ENCODE measurements at regions not wholly inside any gene's neighbourhood (a gene's known extent, or its start where the extent isn't known, plus 50 kb on each side); places are given as distances from the start of the nearest gene placed in this dataset.

GRCh38 chr7:148484486-148484885 is 106.1 kb upstream of the C7orf33 start:
- BruUV-seq (replicated peaks) = no TSS peak
- in situ Hi-C loops (cut with MboI) = loop anchor here (25.0 kb wide), 1 partner anchor 222 kb away; no protein-coding TSS in a partner anchor
- no peak for FAIRE-seq

More at GRCh38 chr7:148484486-148484885, 106.1 kb upstream of the C7orf33 start:
- ATAC-seq = no peak
- no peaks in the 10 kb centered on the region for H3K36me3 ChIP-seq (ENCODE audit: control insufficient read depth in 2 of 2, insufficient read depth in 2 of 2, low read length in 1 of 2)
- no peaks in the 10 kb centered on the region for H3K4me1 ChIP-seq (ENCODE audit: control insufficient read depth, insufficient read depth, low read length)
- no peaks in the 10 kb centered on the region for H3K9me3 ChIP-seq (replicated peaks; ENCODE audit: control insufficient read depth, insufficient read depth, low read length)
- CTCF ChIA-PET = no interaction called here
- no peaks in the 10 kb centered on the region for H4K20me1 ChIP-seq (ENCODE audit: control insufficient read depth, insufficient read depth)
- no peak for TF ChIP-seq ETV6 (conservative IDR thresholded peaks at IDR 0.05 in 1 of 2, IDR thresholded peaks at IDR 0.05 in 1 of 2; ENCODE audit: borderline replicate concordance in 1 of 2, low read depth in 1 of 2)
- TF ChIP-seq PAX5 (IDR thresholded peaks at IDR 0.05; ENCODE audit: borderline replicate concordance, low read depth, low read length) = no peak
- TF ChIP-seq ZNF384 (IDR thresholded peaks at IDR 0.05; ENCODE audit: borderline replicate concordance, low read depth, low read length) = no peak
- no peak for TF ChIP-seq MEF2B (IDR thresholded peaks at IDR 0.05; ENCODE audit: partially characterized antibody, poor library complexity, severe bottlenecking)
- TF ChIP-seq ZBTB11 (CRISPR knock-in tag; IDR thresholded peaks at IDR 0.05) = no peak
- no peak for TF ChIP-seq ZNF622 (IDR thresholded peaks at IDR 0.05)
- no peak for TF ChIP-seq HDAC6 (IDR thresholded peaks at IDR 0.05; ENCODE audit: unreplicated experiment)
- no peak for TF ChIP-seq CUX1 (IDR thresholded peaks at IDR 0.05; ENCODE audit: insufficient replicate concordance, low read depth, low read length)
- no peak for TF ChIP-seq USF2 (IDR thresholded peaks at IDR 0.05; ENCODE audit: borderline replicate concordance, low read depth, low read length)
- TF ChIP-seq SMARCA5 (IDR thresholded peaks at IDR 0.05) = no peak
- TF ChIP-seq SIX5 (IDR thresholded peaks at IDR 0.05; ENCODE audit: low read depth, low read length, severe bottlenecking) = no peak
- no peak for TF ChIP-seq NFXL1 (IDR thresholded peaks at IDR 0.05; ENCODE audit: borderline replicate concordance)
- TF ChIP-seq SREBF1 (IDR thresholded peaks at IDR 0.05; ENCODE audit: low read length) = no peak
- no peak for TF ChIP-seq SMAD1 (IDR thresholded peaks at IDR 0.05; ENCODE audit: low read depth, partially characterized antibody)
- WGBS (ENCODE audit: insufficient coverage, insufficient replicate concordance, low lambda C conversion rate, missing lambda C conversion rate) = 59% methylated on average over 3 of the region's 3 CpGs
- H3K27ac ChIP-seq (ENCODE audit: control insufficient read depth, insufficient read depth) = no peak overlapping the region
- H3K9ac ChIP-seq (ENCODE audit: control insufficient read depth, insufficient read depth, low read length) = no peak overlapping the region
- H3K4me3 ChIP-seq = no peak overlapping the region
- SMC1A ChIA-PET (ENCODE audit: uncharacterized antibody, unreplicated experiment) = no interaction called here
- H3K27me3 ChIP-seq (replicated peaks in 1 of 2; ENCODE audit: control insufficient read depth in 2 of 2, insufficient read depth in 2 of 2, low read length in 1 of 2) = no peaks in the 10 kb centered on the region; a peak in 1 of 4 replicates
- DNase-seq (ENCODE audit: low read depth, low spot score) = no peak
- H3K79me2 ChIP-seq (ENCODE audit: control insufficient read depth, insufficient read depth, low read length) = no peaks in the 10 kb centered on the region
- no peak overlapping the region for H2AFZ ChIP-seq (ENCODE audit: control insufficient read depth, low read depth, low read length)
- H3K4me2 ChIP-seq (ENCODE audit: control insufficient read depth, insufficient read depth) = no peak overlapping the region
- RAD21 ChIA-PET (ENCODE audit: unreplicated experiment) = no interaction called here
- POLR2A ChIA-PET = no interaction called here
- intact Hi-C loops (cut with micrococcal nuclease; ENCODE audit: unreplicated experiment) = no loop called here

Data from GM12878 (cell line).